A549 (cell line): ENCODE measurements at regions not wholly inside any gene's neighbourhood (a gene's known extent, or its start where the extent isn't known, plus 50 kb on each side); places are given as distances from the start of the nearest gene placed in this dataset.
A peak's percentile ranks its signal among the peaks of the same experiment; 100 is the strongest.

Experiments used
- ATAC-seq, 2 experiments: fragments of 200-7000 bp in 1 of 2; fragments of >200 bp in 1 of 2; cut with Nextera tagmentation in 1 of 2; cut with Tn5 transposase in 1 of 2; 3 replicates each; pipeline versions ENCODE4 v1.8.0 to v1.9.1; 2018 to 2020; ENCODE audit warnings: mild to moderate bottlenecking in 1 of 2, moderate library complexity in 1 of 2
- CTCF ChIA-PET: fragments of 300-600 bp; sonication (Branson Sonifier 250); formaldehyde crosslinking; extraction: SDS; loops from one replicate; lab custom pipeline; 2021; ENCODE audit warnings: antibody characterized with exemption, inconsistent platforms; lab: Yijun Ruan, JAX
- POLR2A ChIA-PET: fragments of 350-600 bp; formaldehyde crosslinking; extraction: SDS; loops from one replicate; lab custom pipeline; 2021; ENCODE audit warnings: antibody characterized with exemption, inconsistent platforms; lab: Yijun Ruan, JAX
- DNase-seq, 2 experiments: peaks; one replicate each; pipeline versions ENCODE4 v3.0.0 to v3.0.0-alpha.2; 2011 to 2016; ENCODE audit warnings: low read depth in 1 of 2, low spot score in 1 of 2
- FAIRE-seq: peaks from 2 replicates; lab custom pipeline; 2011; peaks lifted over from hg19 to GRCh38; lab: Jason Lieb, UNC
- H3K27ac ChIP-seq, 2 experiments: fragments of >200 bp; sonication (Bioruptor Twin); formaldehyde crosslinking; 3 replicates each; pipeline ENCODE4 v1.5.1; 2016 to 2017
- H3K4me1 ChIP-seq: fragments of >200 bp; sonication (Bioruptor Twin); formaldehyde crosslinking; 3 replicates; pipeline ENCODE4 v1.6.1; 2016
- H3K4me2 ChIP-seq: fragments of >200 bp; sonication (Bioruptor Twin); formaldehyde crosslinking; 3 replicates; pipeline ENCODE4 v1.6.1; 2016
- H3K4me3 ChIP-seq: fragments of >200 bp; sonication (Bioruptor Twin); formaldehyde crosslinking; 3 replicates; pipeline ENCODE4 v1.5.1; 2016
- H3K9me3 ChIP-seq: fragments of >200 bp; sonication (Bioruptor Twin); formaldehyde crosslinking; 3 replicates; pipeline ENCODE4 v1.6.1; 2016
- BHLHE40 ChIP-seq: IDR thresholded peaks from 2 replicates; pipeline ENCODE4 v1.6.1; 2012; ENCODE audit warnings: low read depth, low read length, inconsistent platforms
- CBX8 ChIP-seq: fragments of 200-600 bp; sonication (generic); IDR thresholded peaks from 2 replicates; pipeline ENCODE4 v1.6.1; 2016
- CHD2 ChIP-seq: fragments of 150-350 bp; IDR thresholded peaks from 2 replicates; pipeline ENCODE4 v1.6.1; 2014; ENCODE audit warnings: low read length; ENCODE audit not compliant: partially characterized antibody
- EHF ChIP-seq: fragments of 250-450 bp; sonication (Bioruptor Pico); IDR thresholded peaks from 2 replicates; pipeline ENCODE4 v1.5.0; 2020; ENCODE audit warnings: mild to moderate bottlenecking
- ESRRA ChIP-seq: fragments of 150-350 bp; IDR thresholded peaks from 2 replicates; pipeline ENCODE4 v1.6.1; 2014; ENCODE audit warnings: mild to moderate bottlenecking, low read length, borderline replicate concordance
- HDAC2 ChIP-seq: fragments of 200-600 bp; sonication (generic); IDR thresholded peaks from 2 replicates; pipeline ENCODE4 v1.6.1; 2016
- HOXB13 ChIP-seq: fragments of 250-450 bp; sonication (Bioruptor Pico); IDR thresholded peaks from 2 replicates; pipeline ENCODE4 v1.5.0; 2020; ENCODE audit warnings: low read depth, mild to moderate bottlenecking, moderate library complexity
- JUNB ChIP-seq: fragments of >200 bp; sonication (Bioruptor Twin); formaldehyde crosslinking; IDR thresholded peaks from 2 replicates; pipeline ENCODE4 v1.6.1; 2016
- KDM1A ChIP-seq: fragments of 200-600 bp; sonication (generic); IDR thresholded peaks from 2 replicates; pipeline ENCODE4 v1.6.1; 2016; ENCODE audit warnings: low read depth, mild to moderate bottlenecking
- KDM5A ChIP-seq: fragments of 200-600 bp; sonication (generic); IDR thresholded peaks from 2 replicates; pipeline ENCODE4 v1.6.1; 2016; ENCODE audit warnings: antibody characterized with exemption, mild to moderate bottlenecking
- PHF8 ChIP-seq: fragments of 200-600 bp; sonication (generic); IDR thresholded peaks from 2 replicates; pipeline ENCODE4 v1.6.1; 2016; ENCODE audit warnings: low read depth, mild to moderate bottlenecking, antibody characterized with exemption, moderate library complexity, borderline replicate concordance
- POLR2AphosphoS2 ChIP-seq: conservative IDR thresholded peaks from 2 replicates; pipeline ENCODE4 v1.6.1; 2012; ENCODE audit warnings: low read length, improper control_type of control experiment, inconsistent platforms
- RCOR1 ChIP-seq: fragments of 150-350 bp; IDR thresholded peaks from 2 replicates; pipeline ENCODE4 v1.6.1; 2014; ENCODE audit warnings: antibody characterized with exemption, low read length, low read depth
- REST ChIP-seq: fragments of 200-600 bp; sonication (generic); IDR thresholded peaks from 2 replicates; pipeline ENCODE4 v1.6.1; 2016; ENCODE audit warnings: antibody characterized with exemption, mild to moderate bottlenecking, moderate library complexity
- RFX5 ChIP-seq: fragments of 450-650 bp; IDR thresholded peaks from 2 replicates; pipeline ENCODE4 v1.7.1; 2014; ENCODE audit warnings: antibody characterized with exemption, mild to moderate bottlenecking, moderate library complexity
- RNF2 ChIP-seq: fragments of 200-600 bp; sonication (generic); IDR thresholded peaks from 2 replicates; pipeline ENCODE4 v1.6.1; 2016; ENCODE audit warnings: low read depth, mild to moderate bottlenecking, antibody characterized with exemption, moderate library complexity, borderline replicate concordance
- SREBF2 ChIP-seq: fragments of 450-650 bp; IDR thresholded peaks from 2 replicates; pipeline ENCODE4 v1.6.1; 2014; ENCODE audit warnings: mild to moderate bottlenecking, moderate library complexity
- TP53 ChIP-seq: fragments of 250-450 bp; sonication (Bioruptor Pico); IDR thresholded peaks from 2 replicates; pipeline ENCODE4 v1.5.0; 2021; ENCODE audit warnings: mild to moderate bottlenecking, moderate library complexity
- ZC3H11A ChIP-seq: fragments of 450-650 bp; IDR thresholded peaks from 2 replicates; pipeline ENCODE4 v1.6.1; 2014; ENCODE audit warnings: antibody characterized with exemption, mild to moderate bottlenecking
- ZNF302 ChIP-seq: fragments of 250-450 bp; sonication (Bioruptor Pico); IDR thresholded peaks from 2 replicates; pipeline ENCODE4 v1.9.0; 2021; ENCODE audit warnings: inconsistent platforms, mild to moderate bottlenecking, moderate library complexity
- WGBS: methylation state at CpG from one replicate; pipeline ENCODE4 v1.1.6; 2017; ENCODE audit errors: missing lambda C conversion rate; 5-methylcytosine and 5-hydroxymethylcytosine counted together
- TF ChIP-seq, protein P1 (sequence below): fragments of >200 bp; sonication (Bioruptor Twin); formaldehyde crosslinking; IDR thresholded peaks from 3 replicates; pipeline ENCODE4 v1.6.1; 2016
- TF ChIP-seq, protein P2 (sequence below): IDR thresholded peaks from 2 replicates; pipeline ENCODE4 v1.6.1; 2012; ENCODE audit warnings: low read depth, borderline replicate concordance
- TF ChIP-seq, protein P3 (sequence below): fragments of >200 bp; sonication (Bioruptor Twin); formaldehyde crosslinking; IDR thresholded peaks from 3 replicates; pipeline ENCODE4 v1.5.1; 2016
- TF ChIP-seq, protein P4 (sequence below): fragments of 450-650 bp; IDR thresholded peaks from 2 replicates; pipeline ENCODE4 v1.6.1; 2014; ENCODE audit warnings: antibody characterized with exemption
- TF ChIP-seq, protein P5 (sequence below): IDR thresholded peaks from 2 replicates; pipeline ENCODE4 v1.6.1; 2012

GRCh38 chr7:19871102-19871501 lies 97.7 kb upstream of the TMEM196 start:
- no peaks in the 10 kb centered on the region for H3K9me3 ChIP-seq
- ATAC-seq (no peak), DNase-seq (no peak), FAIRE-seq (no peak)
- no peaks in the 10 kb centered on the region for H3K4me1 ChIP-seq
- CTCF ChIA-PET, result no interaction called here
- POLR2A ChIA-PET, result no interaction called here
- H3K4me2 ChIP-seq, result no peak overlapping the region
- TF ChIP-seq EHF (CRISPR knock-in tag) (no peak), RCOR1 (no peak), HOXB13 (no peak), SREBF2 (no peak), PHF8 (no peak), RFX5 (no peak), ZNF302 (CRISPR knock-in tag) (no peak), POLR2AphosphoS2 (no peak), CBX8 (no peak), CHD2 (no peak)
- TF ChIP-seq, protein P1, sequence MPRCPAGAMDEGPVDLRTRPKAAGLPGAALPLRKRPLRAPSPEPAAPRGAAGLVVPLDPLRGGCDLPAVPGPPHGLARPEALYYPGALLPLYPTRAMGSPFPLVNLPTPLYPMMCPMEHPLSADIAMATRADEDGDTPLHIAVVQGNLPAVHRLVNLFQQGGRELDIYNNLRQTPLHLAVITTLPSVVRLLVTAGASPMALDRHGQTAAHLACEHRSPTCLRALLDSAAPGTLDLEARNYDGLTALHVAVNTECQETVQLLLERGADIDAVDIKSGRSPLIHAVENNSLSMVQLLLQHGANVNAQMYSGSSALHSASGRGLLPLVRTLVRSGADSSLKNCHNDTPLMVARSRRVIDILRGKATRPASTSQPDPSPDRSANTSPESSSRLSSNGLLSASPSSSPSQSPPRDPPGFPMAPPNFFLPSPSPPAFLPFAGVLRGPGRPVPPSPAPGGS, result no peak
- TF ChIP-seq, protein P2, sequence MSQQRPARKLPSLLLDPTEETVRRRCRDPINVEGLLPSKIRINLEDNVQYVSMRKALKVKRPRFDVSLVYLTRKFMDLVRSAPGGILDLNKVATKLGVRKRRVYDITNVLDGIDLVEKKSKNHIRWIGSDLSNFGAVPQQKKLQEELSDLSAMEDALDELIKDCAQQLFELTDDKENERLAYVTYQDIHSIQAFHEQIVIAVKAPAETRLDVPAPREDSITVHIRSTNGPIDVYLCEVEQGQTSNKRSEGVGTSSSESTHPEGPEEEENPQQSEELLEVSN, result no peak
- TF ChIP-seq, protein P3, sequence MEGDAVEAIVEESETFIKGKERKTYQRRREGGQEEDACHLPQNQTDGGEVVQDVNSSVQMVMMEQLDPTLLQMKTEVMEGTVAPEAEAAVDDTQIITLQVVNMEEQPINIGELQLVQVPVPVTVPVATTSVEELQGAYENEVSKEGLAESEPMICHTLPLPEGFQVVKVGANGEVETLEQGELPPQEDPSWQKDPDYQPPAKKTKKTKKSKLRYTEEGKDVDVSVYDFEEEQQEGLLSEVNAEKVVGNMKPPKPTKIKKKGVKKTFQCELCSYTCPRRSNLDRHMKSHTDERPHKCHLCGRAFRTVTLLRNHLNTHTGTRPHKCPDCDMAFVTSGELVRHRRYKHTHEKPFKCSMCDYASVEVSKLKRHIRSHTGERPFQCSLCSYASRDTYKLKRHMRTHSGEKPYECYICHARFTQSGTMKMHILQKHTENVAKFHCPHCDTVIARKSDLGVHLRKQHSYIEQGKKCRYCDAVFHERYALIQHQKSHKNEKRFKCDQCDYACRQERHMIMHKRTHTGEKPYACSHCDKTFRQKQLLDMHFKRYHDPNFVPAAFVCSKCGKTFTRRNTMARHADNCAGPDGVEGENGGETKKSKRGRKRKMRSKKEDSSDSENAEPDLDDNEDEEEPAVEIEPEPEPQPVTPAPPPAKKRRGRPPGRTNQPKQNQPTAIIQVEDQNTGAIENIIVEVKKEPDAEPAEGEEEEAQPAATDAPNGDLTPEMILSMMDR, result no peak
- H3K27ac ChIP-seq, result no peak overlapping the region
- H3K4me3 ChIP-seq, result no peak overlapping the region
- 83% methylated on average over 2 of the region's 2 CpGs for WGBS

DNA sequence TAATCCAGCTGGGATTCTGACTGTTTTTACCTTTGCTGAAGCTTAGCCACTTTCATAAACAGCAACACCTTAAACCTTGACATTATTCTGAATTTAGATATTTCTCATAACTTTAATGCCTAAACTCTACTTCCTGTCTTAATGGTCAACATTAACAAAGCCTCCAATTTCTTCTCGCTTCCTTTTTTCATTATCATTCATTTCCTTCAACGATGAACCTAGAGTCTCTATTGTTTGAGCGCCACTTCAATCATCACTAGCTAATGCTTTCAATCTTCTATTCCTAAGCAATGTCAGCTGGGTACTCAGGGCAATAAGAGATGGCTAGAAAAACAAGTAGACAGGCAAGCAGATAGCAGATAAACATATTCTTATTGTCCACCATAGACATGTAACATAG lies 96.6 kb upstream of the TMEM196 start:
- H3K27ac ChIP-seq, result no peak overlapping the region
- no peak overlapping the region for H3K4me2 ChIP-seq
- ChIA-PET CTCF (no interaction called here), POLR2A (no interaction called here)
- DNase-seq (no peak), FAIRE-seq (peak; percentile 32), ATAC-seq (no peak)
- no peaks in the 10 kb centered on the region for H3K4me1 ChIP-seq
- H3K4me3 ChIP-seq, result no peak overlapping the region
- WGBS, result 86% methylated on average over 3 of the region's 3 CpGs
- H3K9me3 ChIP-seq, result no peaks in the 10 kb centered on the region
- no peak for TF ChIP-seq RNF2
- no peak for TF ChIP-seq ZNF302 (CRISPR knock-in tag)
- TF ChIP-seq EHF (CRISPR knock-in tag), result no peak
- no peak for TF ChIP-seq RFX5
- TF ChIP-seq CHD2, result no peak
- TF ChIP-seq, protein P4, sequence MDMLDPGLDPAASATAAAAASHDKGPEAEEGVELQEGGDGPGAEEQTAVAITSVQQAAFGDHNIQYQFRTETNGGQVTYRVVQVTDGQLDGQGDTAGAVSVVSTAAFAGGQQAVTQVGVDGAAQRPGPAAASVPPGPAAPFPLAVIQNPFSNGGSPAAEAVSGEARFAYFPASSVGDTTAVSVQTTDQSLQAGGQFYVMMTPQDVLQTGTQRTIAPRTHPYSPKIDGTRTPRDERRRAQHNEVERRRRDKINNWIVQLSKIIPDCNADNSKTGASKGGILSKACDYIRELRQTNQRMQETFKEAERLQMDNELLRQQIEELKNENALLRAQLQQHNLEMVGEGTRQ, result no peak
- TF ChIP-seq JUNB, result no peak
- no peak for TF ChIP-seq ZC3H11A
- TF ChIP-seq, all 56 proteins: peak for 0

- FAIRE-seq (no peak), DNase-seq (no peak), ATAC-seq (no peak)
- no peak for TF ChIP-seq ESRRA
- TF ChIP-seq TP53 (CRISPR knock-in tag), result no peak
- TF ChIP-seq BHLHE40, result no peak
- TF ChIP-seq, protein P5, sequence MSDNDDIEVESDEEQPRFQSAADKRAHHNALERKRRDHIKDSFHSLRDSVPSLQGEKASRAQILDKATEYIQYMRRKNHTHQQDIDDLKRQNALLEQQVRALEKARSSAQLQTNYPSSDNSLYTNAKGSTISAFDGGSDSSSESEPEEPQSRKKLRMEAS, result no peak
- no peak for TF ChIP-seq REST
- TF ChIP-seq HDAC2, result no peak
- TF ChIP-seq RFX5, result no peak
- no peak for TF ChIP-seq KDM1A
- no peak for TF ChIP-seq KDM5A
- no peak for TF ChIP-seq ZNF302 (CRISPR knock-in tag)
- no peak overlapping the region for H3K4me2 ChIP-seq
- no peak overlapping the region for H3K4me3 ChIP-seq
- CTCF ChIA-PET, result no interaction called here
- POLR2A ChIA-PET, result no interaction called here
- H3K27ac ChIP-seq, result no peak overlapping the region
- H3K9me3 ChIP-seq, result no peaks in the 10 kb centered on the region
- H3K4me1 ChIP-seq, result 0 out of 3 replicates have a peak, but pooled peaks cover 4% of the 10 kb centered on the region
- WGBS, result 51% methylated on average over 5 of the region's 5 CpGs
Observed at GRCh38 chr7:19853261-19853832, 79.9 kb upstream of the TMEM196 start.
